Neuronal stem cell (in vitro differentiated cells): ENCODE measurements at regions not wholly inside any gene's neighbourhood (a gene's known extent, or its start where the extent isn't known, plus 50 kb on each side); places are given as distances from the start of the nearest gene placed in this dataset.

ENCODE experiments used
- DNase-seq: peaks from one replicate; pipeline ENCODE4 v3.0.0-alpha.2; 2013; ENCODE audit warnings: low spot score
- H2AFZ ChIP-seq: one replicate; pipeline ENCODE4 v1.6.1; 2013; ENCODE audit warnings: mild to moderate bottlenecking, low read length, inconsistent platforms
- H2AK5ac ChIP-seq: 2 replicates; pipeline ENCODE4 v1.6.1; 2013; ENCODE audit warnings: low read depth, mild to moderate bottlenecking, inconsistent platforms, low read length, moderate library complexity, mixed read lengths
- H2BK120ac ChIP-seq: 2 replicates; pipeline ENCODE4 v1.6.1; 2013; ENCODE audit warnings: low read depth, mild to moderate bottlenecking, inconsistent platforms, low read length, moderate library complexity, mixed read lengths
- H2BK12ac ChIP-seq: one replicate; pipeline ENCODE4 v1.6.1; 2013; ENCODE audit warnings: low read length, inconsistent platforms
- H2BK15ac ChIP-seq: 2 replicates; pipeline ENCODE4 v1.6.1; 2013; ENCODE audit warnings: mild to moderate bottlenecking, low read length, inconsistent platforms, mixed read lengths
- H2BK5ac ChIP-seq: one replicate; pipeline ENCODE4 v1.6.1; 2013; ENCODE audit warnings: inconsistent platforms, mild to moderate bottlenecking, low read length, moderate library complexity
- H3K14ac ChIP-seq: one replicate; pipeline ENCODE4 v1.6.1; 2013; ENCODE audit warnings: low read length, inconsistent platforms
- H3K18ac ChIP-seq: 2 replicates; pipeline ENCODE4 v1.6.1; 2013; ENCODE audit warnings: low read length, inconsistent platforms
- H3K23ac ChIP-seq: 2 replicates; pipeline ENCODE4 v1.6.1; 2013; ENCODE audit warnings: low read depth, mild to moderate bottlenecking, mixed read lengths, low read length, inconsistent platforms; ENCODE audit not compliant: poor library complexity
- H3K27ac ChIP-seq: replicated peaks from 3 replicates; pipeline ENCODE4 v1.5.1; 2013; ENCODE audit warnings: low read length, inconsistent platforms
- H3K27me3 ChIP-seq, 3 experiments: 2 replicates each; pipeline ENCODE4 v1.6.1; 2013; ENCODE audit warnings: low read length in 3 of 3, mild to moderate bottlenecking in 2 of 3, inconsistent platforms in 1 of 3, low read depth in 1 of 3, mixed read lengths in 1 of 3, moderate library complexity in 1 of 3; ENCODE audit not compliant: control insufficient read depth in 3 of 3, insufficient read depth in 3 of 3
- H3K36me3 ChIP-seq, 2 donors: replicated peaks in 1 of 2; 2 replicates each; pipeline ENCODE4 v1.6.1; 2013; ENCODE audit warnings: low read length in 2 of 2; ENCODE audit not compliant: control insufficient read depth in 2 of 2, insufficient read depth in 2 of 2
- H3K4ac ChIP-seq: 2 replicates; pipeline ENCODE4 v1.6.1; 2013; ENCODE audit warnings: inconsistent platforms, mild to moderate bottlenecking, low read length, moderate library complexity
- H3K4me1 ChIP-seq, 2 donors: 1 replicate in 1 of 2; 2 replicates in 1 of 2; pipeline ENCODE4 v1.6.1; 2013; ENCODE audit warnings: low read length in 2 of 2, low read depth in 1 of 2; ENCODE audit not compliant: control insufficient read depth in 2 of 2, insufficient read depth in 1 of 2
- H3K4me2 ChIP-seq: one replicate; pipeline ENCODE4 v1.6.1; 2013; ENCODE audit warnings: mild to moderate bottlenecking, low read length, inconsistent platforms; ENCODE audit not compliant: insufficient read depth, poor library complexity, severe bottlenecking
- H3K4me3 ChIP-seq, 2 donors: 2 replicates each; pipeline ENCODE4 v1.5.1; 2013; ENCODE audit warnings: low read length in 2 of 2, mild to moderate bottlenecking in 2 of 2, inconsistent platforms in 1 of 2, moderate library complexity in 1 of 2
- H3K79me1 ChIP-seq: one replicate; pipeline ENCODE4 v1.6.1; 2013; ENCODE audit warnings: low read depth, mild to moderate bottlenecking, inconsistent platforms, low read length, moderate library complexity
- H3K9ac ChIP-seq: one replicate; pipeline ENCODE4 v1.6.1; 2013; ENCODE audit warnings: mild to moderate bottlenecking, low read depth, low read length, inconsistent platforms; ENCODE audit not compliant: poor library complexity
- H3K9me3 ChIP-seq, 2 donors: replicated peaks in 1 of 2; 2 replicates each; pipeline versions ENCODE3 to v1.6.1; 2013; ENCODE audit warnings: low read length in 2 of 2, mild to moderate bottlenecking in 2 of 2, inconsistent platforms in 1 of 2, low read depth in 1 of 2, mixed read lengths in 1 of 2, moderate library complexity in 1 of 2; ENCODE audit not compliant: control insufficient read depth in 2 of 2, insufficient read depth in 1 of 2
- H4K8ac ChIP-seq: one replicate; pipeline ENCODE4 v1.6.1; 2013; ENCODE audit warnings: low read depth, mild to moderate bottlenecking, inconsistent platforms, low read length, moderate library complexity
- H4K91ac ChIP-seq: one replicate; pipeline ENCODE4 v1.6.1; 2013; ENCODE audit warnings: low read length, low read depth, mild to moderate bottlenecking, inconsistent platforms; ENCODE audit not compliant: poor library complexity
- WGBS, 2 donors: extraction: QIAGEN DNeasy Blood & Tissue Kit; methylation state at CpG; one replicate each; pipeline ENCODE4 v1.1.7; 2013; ENCODE audit warnings: missing lambda C conversion rate in 2 of 2, mixed read lengths in 1 of 2; ENCODE audit not compliant: insufficient read length in 2 of 2, insufficient replicate concordance in 1 of 2; ENCODE audit errors: extremely low coverage in 2 of 2; 5-methylcytosine and 5-hydroxymethylcytosine counted together

GRCh38 chr15:35288580-35288979 lies 203.5 kb upstream of the NANOGP8 start:
- H4K91ac ChIP-seq: no peak overlapping the region
- H2BK12ac ChIP-seq: no peak overlapping the region
- no CpG with 5 or more reads among the region's 3 CpGs for WGBS, 2 donors
- no peak overlapping the region for H2AFZ ChIP-seq
- H3K27me3 ChIP-seq: no peaks in the 10 kb centered on the region
- H3K27ac ChIP-seq: no peak overlapping the region
- no peak overlapping the region for H3K4me2 ChIP-seq
- no peaks in the 10 kb centered on the region for H3K79me1 ChIP-seq
- H3K4ac ChIP-seq: no peak overlapping the region
- no peak overlapping the region for H3K18ac ChIP-seq
- H2AK5ac ChIP-seq: no peak overlapping the region
- no peak overlapping the region for H3K9ac ChIP-seq
- H3K14ac ChIP-seq: no peak overlapping the region
- H2BK5ac ChIP-seq: no peak overlapping the region
- no peak overlapping the region for H4K8ac ChIP-seq
- no peak for DNase-seq
- H3K36me3 ChIP-seq: no peaks in the 10 kb centered on the region
- no peak overlapping the region for H3K23ac ChIP-seq
- H3K9me3 ChIP-seq: no peaks in the 10 kb centered on the region
- H3K4me1 ChIP-seq: peaks cover 2 to 5% of the 10 kb centered on the region in 2 donors
- H2BK15ac ChIP-seq: no peak overlapping the region
- no peak overlapping the region for H2BK120ac ChIP-seq
- H3K4me3 ChIP-seq: no peak overlapping the region

GRCh38 chr15:35286721-35287120 lies 201.6 kb upstream of the NANOGP8 start:
- Histone ChIP-seq H3K4me2 (no peak overlapping the region), H2AFZ (no peak overlapping the region), H3K79me1 (no peaks in the 10 kb centered on the region), H3K9ac (no peak overlapping the region), H3K4me1 (no peaks in the 10 kb centered on the region), H2BK120ac (no peak overlapping the region), H4K91ac (no peak overlapping the region), H3K27me3 (no peaks in the 10 kb centered on the region), H3K14ac (no peak overlapping the region), H2BK12ac (no peak overlapping the region), H3K4ac (no peak overlapping the region), H2AK5ac (no peak overlapping the region), H4K8ac (no peak overlapping the region), H2BK15ac (no peak overlapping the region), H3K23ac (no peak overlapping the region), H3K4me3 (no peak overlapping the region), H3K36me3 (no peaks in the 10 kb centered on the region), H3K18ac (no peak overlapping the region), H3K27ac (no peak overlapping the region), H2BK5ac (no peak overlapping the region), H3K9me3 (no peaks in the 10 kb centered on the region)
- no peak for DNase-seq
- WGBS, 2 donors: no CpG with 5 or more reads among the region's 2 CpGs

- no peaks in the 10 kb centered on the region for H3K4me1 ChIP-seq
- H2AFZ ChIP-seq: no peak overlapping the region
- no peak overlapping the region for H3K4ac ChIP-seq
- no peak overlapping the region for H3K4me3 ChIP-seq
- H3K9me3 ChIP-seq: peaks cover 5 to 6% of the 10 kb centered on the region in 2 donors
- H3K14ac ChIP-seq: no peak overlapping the region
- no peak overlapping the region for H3K4me2 ChIP-seq
- no peak overlapping the region for H2BK5ac ChIP-seq
- H3K27ac ChIP-seq: no peak overlapping the region
- H2AK5ac ChIP-seq: no peak overlapping the region
- no peak overlapping the region for H4K8ac ChIP-seq
- no CpG with 5 or more reads among the region's 3 CpGs for WGBS, 2 donors
- DNase-seq: no peak
- no peaks in the 10 kb centered on the region for H3K27me3 ChIP-seq
- no peak overlapping the region for H2BK120ac ChIP-seq
- H2BK15ac ChIP-seq: no peak overlapping the region
- H3K36me3 ChIP-seq: no peaks in the 10 kb centered on the region
- no peak overlapping the region for H3K23ac ChIP-seq
- H2BK12ac ChIP-seq: no peak overlapping the region
- no peak overlapping the region for H4K91ac ChIP-seq
- no peak overlapping the region for H3K18ac ChIP-seq
- H3K79me1 ChIP-seq: no peaks in the 10 kb centered on the region
- no peak overlapping the region for H3K9ac ChIP-seq
Measured at GRCh38 chr15:35282965-35283496, 197.9 kb upstream of the NANOGP8 start.

- no peak overlapping the region for H2BK12ac ChIP-seq
- WGBS, 2 donors: no CpG with 5 or more reads among the region's 1 CpG
- no peak overlapping the region for H2BK15ac ChIP-seq
- H3K27me3 ChIP-seq: no peaks in the 10 kb centered on the region
- no peaks in the 10 kb centered on the region for H3K4me1 ChIP-seq
- no peak overlapping the region for H2BK120ac ChIP-seq
- no peaks in the 10 kb centered on the region for H3K36me3 ChIP-seq
- H3K79me1 ChIP-seq: no peaks in the 10 kb centered on the region
- DNase-seq: no peak
- no peak overlapping the region for H3K18ac ChIP-seq
- H3K23ac ChIP-seq: no peak overlapping the region
- no peak overlapping the region for H4K8ac ChIP-seq
- H3K4me3 ChIP-seq: no peak overlapping the region
- H3K14ac ChIP-seq: no peak overlapping the region
- H4K91ac ChIP-seq: no peak overlapping the region
- no peak overlapping the region for H3K4ac ChIP-seq
- no peak overlapping the region for H2AK5ac ChIP-seq
- H3K9ac ChIP-seq: no peak overlapping the region
- peaks cover 5 to 6% of the 10 kb centered on the region in 2 donors for H3K9me3 ChIP-seq
- no peak overlapping the region for H2AFZ ChIP-seq
- no peak overlapping the region for H3K4me2 ChIP-seq
- no peak overlapping the region for H2BK5ac ChIP-seq
- no peak overlapping the region for H3K27ac ChIP-seq
Measured at GRCh38 chr15:35281515-35281914, 196.4 kb upstream of the NANOGP8 start.
